NCI-H1417 (cell line): ENCODE measurements at regions not wholly inside any gene's neighbourhood (a gene's known extent, or its start where the extent isn't known, plus 50 kb on each side); places are given as distances from the start of the nearest gene placed in this dataset.
"Not testable (repeated sequence)": the region's sequence is repeated elsewhere in the genome, so short reads cannot be mapped to it uniquely, and the experiment has no call there.

ENCODE experiments used
- DNase-seq, 3 experiments: peaks; one replicate each; lab custom pipeline; 2025; lab: John Stamatoyannopoulos, UW

DNA sequence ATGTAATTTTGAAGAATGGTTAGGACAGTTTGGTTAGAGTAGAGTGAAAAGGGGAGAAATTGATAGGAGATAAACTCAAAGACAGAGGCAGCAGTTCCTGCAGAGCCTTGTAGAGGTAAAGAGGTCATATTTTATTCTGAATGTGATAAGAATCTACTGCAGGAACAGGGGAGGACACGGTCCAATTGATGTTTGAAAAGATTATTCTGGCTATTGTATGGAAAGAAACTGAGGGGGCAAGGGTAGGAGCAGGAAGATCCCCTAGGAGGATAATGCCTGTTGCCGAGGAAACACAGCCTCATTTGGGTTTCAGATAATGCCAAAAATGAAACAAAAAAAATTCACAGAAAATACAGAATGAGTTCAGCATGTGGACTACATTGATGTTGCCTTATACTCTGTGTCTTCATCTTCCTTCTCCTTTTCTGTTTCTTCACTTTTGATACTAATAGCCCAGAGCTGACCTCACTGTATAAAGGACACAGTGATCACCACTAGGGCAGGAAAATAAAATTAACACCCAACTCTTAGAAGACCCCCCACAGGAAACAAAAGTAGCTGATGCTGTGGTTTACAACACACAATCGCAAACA, 454.6 kb upstream of the UBE2E2 start:
- no peak for DNase-seq

DNA sequence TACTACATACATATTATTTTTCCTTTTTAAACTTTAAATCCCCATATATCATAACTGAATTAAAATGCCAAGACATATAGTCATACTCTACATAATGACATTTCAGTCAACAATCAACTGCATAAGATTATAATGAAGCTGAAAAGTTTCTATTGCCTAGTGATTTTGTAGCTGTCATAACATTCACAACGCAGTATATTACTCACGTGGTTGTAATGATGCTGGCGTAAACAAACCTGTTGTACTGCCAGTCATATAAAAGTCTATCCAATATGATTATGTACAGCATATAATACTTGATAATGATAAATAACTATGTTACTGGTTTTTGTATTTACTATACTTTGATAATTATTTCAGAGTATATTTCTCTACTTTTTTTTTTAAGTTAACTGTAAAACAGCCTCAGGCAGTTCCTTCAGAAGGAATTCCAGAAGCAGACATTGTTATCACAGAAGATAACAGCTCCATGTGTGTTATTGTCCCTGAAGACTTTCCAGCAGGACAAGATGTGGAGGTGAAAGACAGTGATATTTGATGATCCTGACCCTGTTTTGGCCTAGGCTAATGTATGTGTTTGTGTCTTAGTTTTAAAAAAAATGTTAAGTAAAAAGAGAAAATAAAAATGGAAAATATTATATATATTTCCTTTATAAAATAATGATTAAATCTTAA, 443.4 kb upstream of the UBE2E2 start:
- no peak for DNase-seq

DNA sequence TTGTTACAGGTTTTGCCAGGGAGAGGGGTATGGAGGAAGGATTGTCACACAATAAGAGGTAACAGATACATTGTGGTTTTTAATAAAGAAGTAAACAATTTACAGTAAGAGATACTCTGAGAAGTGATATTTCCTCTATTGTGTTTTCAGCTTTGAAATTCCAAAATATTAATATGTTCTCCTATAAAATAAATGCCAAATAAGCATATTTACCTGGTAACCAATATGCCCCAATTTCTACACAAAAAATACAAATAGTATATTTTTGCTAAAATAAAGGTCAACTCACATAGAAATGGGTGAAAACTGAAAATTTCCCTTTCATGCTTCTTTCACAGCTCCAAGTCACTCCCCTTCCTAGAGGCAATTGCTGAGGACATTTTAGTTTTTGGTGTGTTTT, 437.4 kb upstream of the UBE2E2 start:
- DNase-seq, result no peak

DNA sequence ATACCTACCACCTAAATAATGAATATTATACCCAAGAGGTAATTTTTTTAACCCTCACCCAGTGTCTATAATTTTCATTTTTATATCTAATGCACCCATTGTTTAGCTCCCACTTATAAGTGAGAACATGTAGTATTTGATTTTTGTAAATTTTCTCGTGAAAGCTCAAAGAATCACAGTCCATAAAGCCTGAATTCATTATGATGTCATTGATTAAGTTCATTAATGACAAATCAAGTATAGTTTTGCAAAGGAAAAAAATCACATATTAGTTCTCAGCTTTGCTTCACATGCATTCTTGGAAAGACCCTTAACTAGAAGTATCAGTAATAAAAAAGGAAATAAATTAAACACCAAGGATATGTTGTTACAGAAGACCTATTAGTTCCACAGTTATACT, 425.3 kb upstream of the UBE2E2 start:
- DNase-seq, result no peak

DNA sequence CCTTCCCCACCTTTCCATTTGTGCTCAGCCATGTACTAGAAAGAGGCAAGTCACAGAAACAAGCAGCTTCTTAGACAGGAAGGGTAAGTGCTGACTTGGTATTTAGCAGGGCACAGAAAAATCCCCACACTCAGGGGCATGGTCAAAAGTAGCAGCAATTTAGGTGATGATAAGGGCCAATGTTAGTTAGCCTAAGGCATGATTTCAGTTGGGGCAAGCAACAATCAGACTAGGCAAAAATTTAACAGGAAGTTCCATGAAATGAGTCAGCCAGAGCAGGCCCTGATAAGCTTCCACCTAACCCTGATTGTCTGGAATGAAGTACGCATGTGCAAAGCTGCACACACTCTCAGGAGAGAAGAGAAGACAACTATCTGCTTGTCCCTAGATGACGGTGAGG, 423.4 kb upstream of the UBE2E2 start:
- no peak for DNase-seq

DNA sequence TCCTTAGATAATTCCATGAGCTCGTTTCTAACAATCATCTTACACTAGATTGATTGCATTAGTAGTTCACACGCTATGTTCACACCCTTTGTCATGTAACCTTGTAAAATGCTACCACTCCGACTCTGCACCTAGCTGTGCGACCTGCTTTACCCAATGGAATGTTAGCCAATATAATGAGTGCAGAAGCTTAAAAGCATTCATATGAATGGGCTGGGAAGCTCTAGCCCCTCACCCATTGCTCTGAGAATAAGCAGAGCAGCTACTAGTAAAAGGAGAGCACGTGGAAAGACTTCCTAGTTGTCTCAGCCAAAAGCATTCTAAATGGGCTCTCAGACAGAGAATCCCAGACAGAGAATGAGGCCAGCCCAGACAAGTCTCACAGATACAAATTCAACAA, 410.6 kb upstream of the UBE2E2 start:
- DNase-seq, result no peak

DNA sequence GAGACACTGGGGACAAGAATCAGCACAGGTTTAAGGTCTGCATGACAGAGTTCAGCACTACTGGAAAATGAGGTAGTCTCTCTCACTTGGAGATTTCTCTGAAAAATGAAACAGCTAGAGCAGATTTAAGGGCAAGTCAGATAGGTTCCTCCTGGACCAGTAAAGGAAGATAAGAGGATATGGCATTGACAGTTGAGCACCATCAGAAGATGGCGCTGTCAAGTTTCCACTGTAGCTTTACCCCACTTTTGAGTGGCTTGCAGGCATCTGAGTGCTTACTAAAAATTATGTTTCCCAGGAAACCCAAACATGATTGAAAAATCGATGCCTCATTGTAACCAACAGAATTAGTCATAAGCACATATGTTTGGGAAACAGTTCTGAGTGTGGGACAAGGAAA, 407.2 kb upstream of the UBE2E2 start:
- DNase-seq, result no peak

DNA sequence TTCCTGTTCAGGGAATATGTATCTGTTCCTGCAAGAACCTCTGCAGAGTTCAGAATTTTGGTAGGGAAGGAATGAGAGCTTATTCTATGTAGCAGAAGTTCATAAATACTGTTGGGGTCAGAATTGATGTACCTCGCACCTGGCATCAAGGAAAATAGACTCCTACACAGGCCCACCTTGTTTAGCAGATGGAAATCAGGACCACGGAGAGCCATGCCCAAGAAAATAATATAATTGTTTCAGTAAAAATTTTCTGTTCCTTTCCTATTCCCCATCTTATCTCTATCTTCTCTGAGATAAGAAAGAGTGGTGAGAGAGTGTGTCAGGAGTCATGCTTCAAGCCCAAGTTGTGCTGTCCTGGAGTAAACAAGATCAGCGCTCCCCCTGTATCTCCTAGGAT, 404.7 kb upstream of the UBE2E2 start:
- DNase-seq, result no peak

DNA sequence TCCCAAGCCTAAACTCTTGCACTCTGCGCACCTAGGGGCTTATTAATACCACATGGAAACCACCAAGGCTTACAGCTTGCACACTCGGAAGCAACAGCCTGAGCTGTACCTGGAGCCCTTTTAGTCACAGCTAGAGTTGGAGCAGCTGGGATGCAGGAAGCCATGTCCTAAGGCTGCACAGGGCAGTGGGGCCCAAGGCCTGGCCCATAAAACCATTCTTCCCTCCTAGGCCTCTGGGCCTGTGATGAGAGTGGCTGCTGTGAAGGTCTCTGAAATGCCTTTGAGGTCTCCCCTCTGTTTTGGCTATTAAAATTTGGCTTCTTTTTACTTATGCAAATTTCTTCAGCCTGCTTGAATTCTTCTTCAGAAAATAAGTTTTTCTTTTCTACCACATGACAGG, 383.9 kb upstream of the UBE2E2 start:
- no peak for DNase-seq

DNA sequence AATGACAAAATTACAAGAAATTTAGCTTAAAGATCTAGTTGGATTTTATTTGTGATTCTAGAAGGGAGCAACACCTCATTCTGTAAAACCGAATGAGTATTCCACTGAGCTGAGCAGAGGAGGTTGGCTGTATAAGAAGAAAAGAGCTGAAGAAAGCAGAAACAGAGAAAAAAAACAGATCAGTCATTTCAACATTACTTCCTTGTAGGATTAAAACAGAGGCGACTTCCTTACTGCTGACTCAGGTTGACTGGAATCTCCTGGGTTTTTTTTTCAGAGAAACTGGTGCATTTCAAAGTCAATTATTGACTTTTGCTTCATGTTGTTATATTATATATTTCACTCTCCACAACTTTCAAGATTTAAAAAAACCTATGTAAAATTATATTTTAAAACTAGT, 368.1 kb upstream of the UBE2E2 start:
- DNase-seq, result no peak

DNA sequence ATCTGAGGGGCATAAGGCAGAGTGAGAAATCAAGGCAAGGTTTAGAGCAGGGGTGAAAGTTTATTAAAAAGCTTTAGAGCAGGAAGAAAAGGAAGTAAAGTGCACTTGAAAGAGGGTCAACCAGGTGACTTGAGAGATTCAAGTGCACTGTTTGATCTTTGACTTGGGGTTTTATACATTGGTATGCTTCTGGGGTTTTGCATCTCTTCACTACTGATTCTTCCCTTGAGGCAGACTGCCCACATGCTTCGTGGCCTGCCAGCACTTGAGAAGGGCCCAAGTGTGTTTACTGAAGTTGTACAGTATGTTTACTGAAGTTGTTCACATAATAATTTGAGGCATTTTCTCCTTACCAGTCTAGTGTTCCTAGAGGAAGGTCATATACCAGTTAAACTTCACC, 367.0 kb upstream of the UBE2E2 start:
- peak in 2 of 3 experiments; percentile 6 to 8 for DNase-seq

DNA sequence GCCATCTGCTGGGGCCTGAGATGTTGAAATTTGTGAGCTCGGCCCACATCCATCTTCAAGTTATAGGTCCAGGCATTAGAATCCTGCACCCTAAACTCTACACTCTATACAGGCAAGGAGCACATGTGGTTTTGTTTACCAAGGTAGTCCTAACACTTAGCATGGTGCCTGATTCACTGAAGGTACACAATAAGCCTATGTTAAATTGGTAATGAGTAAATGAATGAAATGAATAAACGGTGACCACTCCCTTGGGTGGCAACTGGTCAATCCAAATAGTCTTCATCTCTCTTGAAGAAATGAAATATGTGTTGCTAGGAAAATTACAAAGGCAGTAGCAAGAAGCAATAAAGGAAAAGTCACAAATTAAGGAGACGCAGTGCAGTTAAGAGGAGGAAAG, 359.3 kb upstream of the UBE2E2 start:
- no peak for DNase-seq

DNA sequence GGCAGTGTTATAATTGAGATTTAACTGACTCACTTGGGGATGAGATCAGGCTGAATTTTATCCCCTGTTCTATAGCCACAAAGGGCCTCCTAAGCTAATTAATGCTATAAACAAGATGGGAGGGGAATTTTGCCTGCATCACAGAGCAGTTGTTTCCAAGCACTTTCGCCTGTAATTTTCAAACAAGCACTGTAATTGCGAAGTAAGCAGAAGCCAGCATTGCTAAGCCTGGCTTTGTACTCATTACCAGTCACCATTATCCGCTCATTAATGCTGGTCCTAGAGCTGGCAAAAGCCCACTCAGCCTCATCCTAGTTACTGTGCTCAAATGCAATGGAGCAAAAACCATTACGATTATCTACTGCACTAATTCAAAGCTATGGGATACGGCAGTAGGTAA, 356.6 kb upstream of the UBE2E2 start:
- DNase-seq, result no peak

DNA sequence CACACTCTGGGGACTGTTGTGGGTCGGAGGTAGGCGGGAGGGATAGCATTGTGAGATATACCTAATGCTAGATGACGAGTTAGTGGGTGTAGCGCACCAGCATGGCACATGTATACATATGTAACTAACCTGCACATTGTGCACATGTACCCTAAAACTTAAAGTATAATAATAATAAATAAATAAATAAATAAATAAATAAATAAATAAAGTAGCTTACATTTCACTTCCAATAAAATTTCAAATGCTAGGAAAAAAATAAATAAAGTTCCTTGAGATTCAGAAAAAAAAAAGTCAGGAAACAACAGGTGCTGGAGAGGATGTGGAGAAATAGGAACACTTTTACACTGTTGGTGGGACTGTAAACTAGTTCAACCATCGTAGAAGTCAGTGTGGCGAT, 353.5 kb upstream of the UBE2E2 start:
- not testable (repeated sequence) for DNase-seq

DNA sequence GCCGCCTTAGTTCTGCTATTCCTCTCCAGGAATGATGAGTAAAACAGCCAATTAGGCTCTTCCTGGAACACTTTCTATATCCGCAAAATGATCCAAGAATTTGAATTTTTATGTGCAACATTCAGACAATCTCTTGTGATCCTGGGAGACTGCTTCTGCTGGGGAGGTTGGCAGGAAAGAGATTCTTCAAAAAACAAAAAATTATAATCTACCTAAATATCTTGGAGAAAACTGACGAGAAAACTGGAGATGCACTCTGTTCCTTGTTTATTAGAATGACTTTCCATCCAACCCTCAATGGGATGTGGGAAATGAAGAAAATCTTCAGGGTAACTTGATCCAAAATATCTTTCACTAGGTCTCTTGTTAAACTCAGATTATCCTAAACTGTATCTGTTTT, 346.3 kb upstream of the UBE2E2 start:
- no peak for DNase-seq

DNA sequence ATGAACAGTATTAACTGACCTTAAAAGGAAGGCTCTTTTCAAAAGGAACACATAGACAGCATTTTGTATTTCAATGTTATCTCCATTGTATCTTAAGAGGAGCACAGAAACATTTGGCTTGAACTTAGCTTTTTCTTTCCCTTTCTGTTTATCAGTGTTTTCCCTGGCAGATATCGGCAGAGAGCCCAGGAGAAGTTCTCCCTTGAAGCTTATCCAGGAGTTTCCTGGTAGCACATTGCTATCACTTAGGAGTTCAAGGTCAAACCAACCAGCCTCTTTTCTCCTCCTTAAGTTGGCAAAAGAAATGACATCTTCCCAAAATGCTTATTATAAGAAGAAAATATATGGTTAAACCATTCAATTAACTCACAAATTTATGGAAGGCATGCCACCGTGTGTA, 344.6 kb upstream of the UBE2E2 start:
- no peak for DNase-seq

DNA sequence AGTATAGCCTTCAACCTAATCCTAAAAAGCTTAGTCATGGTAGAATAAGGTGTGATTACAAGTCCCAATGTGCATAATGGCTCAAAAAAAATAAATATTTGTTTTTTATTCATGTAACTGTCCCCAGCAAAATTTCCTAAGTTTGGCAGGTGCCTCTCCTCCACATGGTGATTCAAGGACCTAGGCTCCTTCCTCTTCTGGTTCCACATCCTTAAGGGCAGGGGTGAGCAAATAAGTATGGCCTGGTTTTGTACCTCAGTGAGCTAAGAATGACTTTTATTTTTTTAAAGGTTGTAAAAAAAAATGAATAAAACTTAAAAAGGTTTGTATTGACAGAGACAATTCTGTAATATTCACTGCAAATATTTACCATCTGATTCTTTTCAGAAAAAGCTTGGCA, 343.5 kb upstream of the UBE2E2 start:
- no peak for DNase-seq

DNA sequence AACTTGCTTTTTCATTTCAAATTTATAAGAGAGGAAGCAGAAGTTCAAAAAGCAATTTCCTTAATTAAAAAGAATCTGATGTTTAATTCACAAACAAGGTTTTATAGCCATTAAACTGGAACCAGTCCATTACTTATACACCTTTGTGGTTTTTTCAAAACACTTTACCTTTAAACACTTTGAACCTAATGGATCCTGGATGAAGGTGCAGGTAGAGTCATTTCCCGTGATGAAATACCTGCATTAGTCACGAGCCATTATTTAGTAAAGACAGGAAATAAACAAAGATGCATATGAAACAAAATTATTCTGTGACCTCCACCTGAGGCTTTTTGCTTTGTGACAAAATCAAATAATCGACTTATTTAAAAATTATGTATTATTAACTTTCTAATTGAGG, 341.7 kb upstream of the UBE2E2 start:
- no peak for DNase-seq

DNA sequence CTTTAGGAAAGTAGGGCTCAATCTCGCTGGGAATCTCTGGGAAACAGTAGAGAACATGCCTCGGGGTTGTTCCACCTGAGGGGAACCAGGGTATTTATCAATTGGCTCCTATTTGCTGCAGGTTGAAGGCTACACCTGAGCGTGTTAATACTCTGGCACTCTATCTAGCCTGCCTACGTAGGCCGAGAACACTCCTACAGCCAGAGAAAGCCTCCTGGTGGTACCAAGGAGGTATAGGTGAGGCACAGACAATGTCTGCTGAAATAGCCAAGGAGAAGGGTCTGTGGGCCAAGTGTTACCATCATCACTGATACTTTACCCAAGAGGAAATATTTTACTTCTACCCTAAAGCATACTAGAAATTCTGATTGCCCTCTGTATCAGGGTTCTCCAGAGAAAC, 341.0 kb upstream of the UBE2E2 start:
- DNase-seq, result no peak

DNA sequence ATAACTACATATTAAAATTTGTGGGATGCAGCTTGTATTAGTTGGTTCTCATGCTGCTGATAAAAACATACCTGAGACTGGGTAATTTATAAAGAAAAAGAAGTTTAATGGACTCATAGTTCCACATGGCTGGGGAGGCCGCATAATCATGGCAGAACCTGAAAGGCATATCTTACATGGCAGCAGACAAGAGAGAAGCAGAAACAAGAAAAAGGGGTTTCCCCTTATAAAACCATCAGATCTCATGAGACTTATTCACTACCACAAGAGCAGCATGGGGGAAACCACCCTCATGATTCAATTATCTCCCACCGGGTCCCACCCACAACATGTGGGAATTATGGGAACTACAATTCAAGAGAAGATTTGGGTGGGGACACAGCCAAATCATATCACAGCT, 320.3 kb upstream of the UBE2E2 start:
- not testable (repeated sequence) for DNase-seq

DNA sequence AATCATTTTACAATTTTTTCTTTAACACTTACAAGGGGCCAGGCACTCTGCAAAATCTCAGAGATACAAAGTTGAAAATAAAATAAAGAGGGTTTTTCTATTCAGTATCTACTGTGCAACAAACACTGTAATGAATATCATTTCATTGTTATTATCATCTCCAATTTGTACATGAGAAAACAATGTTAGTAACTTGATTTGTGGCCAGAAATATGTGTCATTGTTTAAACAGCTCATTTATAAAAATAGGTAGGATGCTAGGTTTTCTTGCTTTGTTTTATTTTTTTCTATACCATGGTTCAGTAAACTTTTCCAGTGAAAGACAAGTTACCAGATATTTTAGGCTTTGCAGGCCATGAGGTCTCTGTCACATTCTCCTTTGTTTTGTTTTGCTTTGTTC, 318.1 kb upstream of the UBE2E2 start:
- DNase-seq, result no peak

DNA sequence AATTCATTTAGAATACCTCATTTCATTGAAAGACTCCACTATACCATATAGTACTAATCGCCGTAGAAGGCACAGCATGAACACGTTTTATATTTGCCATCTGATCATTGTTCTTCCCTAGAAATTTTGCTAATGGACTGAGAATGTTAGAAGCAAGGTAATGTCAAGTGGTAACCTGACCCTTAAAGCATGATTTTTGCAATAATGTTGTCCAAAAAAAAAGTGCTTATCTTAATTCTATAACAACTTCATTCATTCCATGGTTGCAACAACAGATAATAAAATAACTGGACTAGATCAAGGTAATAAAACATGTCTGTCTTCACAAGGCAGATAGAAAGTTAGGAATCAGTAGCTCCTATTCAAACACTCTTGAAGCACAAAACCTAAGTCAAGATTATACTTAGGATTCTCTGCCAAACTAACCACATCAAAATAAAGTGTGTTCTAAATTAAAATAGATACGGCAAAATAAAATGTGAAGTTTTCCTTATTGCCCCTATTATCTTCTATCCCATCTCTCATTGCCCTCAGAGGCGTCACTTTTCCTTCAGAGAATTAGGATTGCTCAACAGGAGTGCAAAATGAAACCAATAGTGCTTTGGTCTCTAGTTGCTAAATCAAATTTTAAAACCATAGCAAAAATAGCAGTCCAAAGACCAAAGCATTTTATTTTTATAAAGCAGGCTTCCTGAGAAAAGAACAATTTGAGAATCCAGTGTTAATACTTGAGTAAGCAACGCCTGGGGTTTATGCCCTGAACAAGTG, 317.4 kb upstream of the UBE2E2 start:
- peak in 1 of 3 experiments; percentile 6 for DNase-seq

DNA sequence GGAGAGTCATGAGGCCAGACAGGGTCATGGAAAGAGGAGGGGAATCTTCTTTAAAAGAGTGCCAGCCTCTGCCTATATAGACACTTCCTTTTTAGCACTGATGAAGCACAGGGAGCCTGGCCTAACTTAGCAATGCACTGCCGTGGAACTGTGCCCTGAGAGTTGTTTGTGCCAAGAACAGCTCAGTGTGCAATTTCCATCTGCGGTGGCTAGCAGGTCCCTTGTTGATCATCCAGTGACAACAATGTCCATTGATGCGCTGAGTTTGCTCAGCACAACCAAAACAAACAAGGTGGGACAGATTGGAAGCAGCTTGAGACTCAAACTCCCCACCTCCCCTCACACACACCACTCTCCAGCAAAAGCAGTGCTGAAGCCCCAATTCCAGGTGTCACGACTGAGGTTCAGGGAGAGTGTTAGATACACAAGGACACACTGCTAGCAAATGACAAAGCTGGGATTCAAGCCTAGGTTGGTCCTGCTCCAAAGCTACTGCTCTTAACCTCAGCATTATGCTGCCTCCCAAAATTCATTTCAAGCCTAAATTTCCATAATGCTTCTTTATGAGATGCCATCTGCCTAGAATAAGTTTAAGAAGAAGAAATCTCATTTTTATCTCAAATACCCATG, 316.6 kb upstream of the UBE2E2 start:
- no peak for DNase-seq
